Smooth muscle cell (in vitro differentiated cells): ENCODE measurements at regions not wholly inside any gene's neighbourhood (a gene's known extent, or its start where the extent isn't known, plus 50 kb on each side); places are given as distances from the start of the nearest gene placed in this dataset.

Source experiments
- DNase-seq: peaks from one replicate; lab custom pipeline; 2025; ENCODE audit not compliant: unreplicated experiment; lab: John Stamatoyannopoulos, UW
- H2AFZ ChIP-seq: fragments of 200-600 bp; sonication (generic); 2 replicates; pipeline ENCODE4 v1.6.0; 2016; ENCODE audit warnings: antibody characterized with exemption, low read depth, mild to moderate bottlenecking
- H3F3A ChIP-seq: fragments of 200-600 bp; sonication (generic); 2 replicates; pipeline ENCODE4 v1.6.0; 2017; ENCODE audit warnings: antibody characterized with exemption, low read depth
- H3K27ac ChIP-seq: fragments of 200-600 bp; sonication (generic); 2 replicates; pipeline ENCODE4 v1.5.1; 2016; ENCODE audit warnings: low read depth, mild to moderate bottlenecking
- H3K27me3 ChIP-seq: fragments of 200-600 bp; sonication (generic); 2 replicates; pipeline ENCODE4 v1.6.1; 2016; ENCODE audit warnings: low read depth, mild to moderate bottlenecking
- H3K36me3 ChIP-seq: fragments of 200-600 bp; sonication (generic); 2 replicates; pipeline ENCODE4 v1.5.1; 2016; ENCODE audit warnings: low read depth
- H3K4me1 ChIP-seq: fragments of 200-600 bp; sonication (generic); 2 replicates; pipeline ENCODE4 v1.5.1; 2016; ENCODE audit warnings: low read depth
- H3K4me2 ChIP-seq: fragments of 200-600 bp; sonication (generic); 2 replicates; pipeline ENCODE4 v1.6.0; 2016; ENCODE audit warnings: mild to moderate bottlenecking
- H3K4me3 ChIP-seq: fragments of 200-600 bp; sonication (generic); 2 replicates; pipeline ENCODE4 v1.5.1; 2016; ENCODE audit warnings: mild to moderate bottlenecking
- H3K79me2 ChIP-seq: fragments of 200-600 bp; sonication (generic); 2 replicates; pipeline ENCODE4 v1.6.0; 2016; ENCODE audit warnings: low read depth, mild to moderate bottlenecking
- H3K9ac ChIP-seq: fragments of 200-600 bp; sonication (generic); 2 replicates; pipeline ENCODE4 v1.6.0; 2016; ENCODE audit warnings: low read depth
- H3K9me3 ChIP-seq: fragments of 200-600 bp; sonication (generic); replicated peaks from 2 replicates; pipeline ENCODE4 v1.5.1; 2016; ENCODE audit warnings: low read depth
- H4K20me1 ChIP-seq: fragments of 200-600 bp; sonication (generic); 2 replicates; pipeline ENCODE4 v1.6.0; 2016; ENCODE audit warnings: low read depth
- WGBS: methylation state at CpG from one replicate; pipeline ENCODE4 v1.1.7; 2016; ENCODE audit warnings: low lambda C conversion rate; 5-methylcytosine and 5-hydroxymethylcytosine counted together
- TF ChIP-seq, protein P1 (sequence below): fragments of 200-600 bp; sonication (generic); IDR thresholded peaks from 2 replicates; pipeline ENCODE4 v1.5.1; 2017; ENCODE audit warnings: borderline replicate concordance, mild to moderate bottlenecking, antibody characterized with exemption; ENCODE audit not compliant: insufficient read depth, poor library complexity, severe bottlenecking

DNA sequence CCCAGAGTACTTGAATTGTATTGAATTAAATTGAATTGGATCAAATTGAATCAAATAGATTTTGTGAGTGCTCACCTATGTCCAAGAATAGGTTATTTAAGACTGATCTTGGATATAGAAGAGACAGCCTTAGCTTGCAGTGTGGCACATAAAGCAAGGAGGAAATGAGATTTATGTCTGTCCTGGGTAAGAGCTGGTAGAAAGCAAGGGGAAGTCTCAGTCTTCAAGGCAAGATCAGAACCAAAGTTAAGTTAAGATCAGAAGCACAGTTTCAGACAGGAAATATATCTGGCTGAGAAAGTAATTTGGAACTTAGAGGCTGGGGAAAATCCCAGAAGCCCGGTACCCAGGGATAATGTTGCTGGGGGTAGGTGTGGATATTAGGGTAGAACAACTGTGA is 244.4 kb upstream of the ARPP21 start:
- Histone ChIP-seq H3K9ac (no peak overlapping the region), H3K4me1 (no peaks in the 10 kb centered on the region), H3K36me3 (no peaks in the 10 kb centered on the region), H3K9me3 (no peaks in the 10 kb centered on the region), H3K27me3 (no peaks in the 10 kb centered on the region), H3F3A (no peaks in the 10 kb centered on the region), H2AFZ (no peak overlapping the region), H3K4me3 (no peak overlapping the region), H3K79me2 (no peaks in the 10 kb centered on the region), H3K4me2 (no peak overlapping the region), H3K27ac (no peak overlapping the region), H4K20me1 (no peaks in the 10 kb centered on the region)
- TF ChIP-seq, protein P1, sequence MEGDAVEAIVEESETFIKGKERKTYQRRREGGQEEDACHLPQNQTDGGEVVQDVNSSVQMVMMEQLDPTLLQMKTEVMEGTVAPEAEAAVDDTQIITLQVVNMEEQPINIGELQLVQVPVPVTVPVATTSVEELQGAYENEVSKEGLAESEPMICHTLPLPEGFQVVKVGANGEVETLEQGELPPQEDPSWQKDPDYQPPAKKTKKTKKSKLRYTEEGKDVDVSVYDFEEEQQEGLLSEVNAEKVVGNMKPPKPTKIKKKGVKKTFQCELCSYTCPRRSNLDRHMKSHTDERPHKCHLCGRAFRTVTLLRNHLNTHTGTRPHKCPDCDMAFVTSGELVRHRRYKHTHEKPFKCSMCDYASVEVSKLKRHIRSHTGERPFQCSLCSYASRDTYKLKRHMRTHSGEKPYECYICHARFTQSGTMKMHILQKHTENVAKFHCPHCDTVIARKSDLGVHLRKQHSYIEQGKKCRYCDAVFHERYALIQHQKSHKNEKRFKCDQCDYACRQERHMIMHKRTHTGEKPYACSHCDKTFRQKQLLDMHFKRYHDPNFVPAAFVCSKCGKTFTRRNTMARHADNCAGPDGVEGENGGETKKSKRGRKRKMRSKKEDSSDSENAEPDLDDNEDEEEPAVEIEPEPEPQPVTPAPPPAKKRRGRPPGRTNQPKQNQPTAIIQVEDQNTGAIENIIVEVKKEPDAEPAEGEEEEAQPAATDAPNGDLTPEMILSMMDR: no peak
- DNase-seq: no peak
- WGBS: 81% methylated on average over 1 of the region's 1 CpG

DNA sequence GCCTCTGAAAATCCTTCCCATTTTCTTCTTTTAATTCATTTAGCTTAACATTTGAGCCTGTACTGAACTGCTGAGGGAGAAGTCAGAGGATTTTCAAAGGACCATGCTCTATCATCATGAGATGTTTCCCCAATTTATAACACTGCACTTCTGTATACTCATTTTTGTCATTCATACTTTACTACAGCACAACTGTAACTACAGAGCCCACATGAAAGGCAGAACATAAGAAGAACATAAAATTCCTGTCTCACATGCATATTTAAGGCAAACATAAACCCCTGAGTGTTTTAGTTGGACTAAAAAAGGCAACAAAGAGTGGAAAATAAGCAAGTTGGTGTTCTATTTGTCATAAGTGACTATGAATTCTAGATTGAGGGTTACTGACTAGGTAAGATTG is 237.7 kb upstream of the ARPP21 start:
- Histone ChIP-seq H3K9me3 (no peaks in the 10 kb centered on the region), H3F3A (no peaks in the 10 kb centered on the region), H3K4me3 (no peak overlapping the region), H2AFZ (no peak overlapping the region), H3K79me2 (no peaks in the 10 kb centered on the region), H3K27me3 (no peaks in the 10 kb centered on the region), H3K4me1 (no peaks in the 10 kb centered on the region), H3K4me2 (no peak overlapping the region), H3K27ac (no peak overlapping the region), H3K9ac (no peak overlapping the region), H3K36me3 (no peaks in the 10 kb centered on the region), H4K20me1 (no peaks in the 10 kb centered on the region)
- DNase-seq: no peak
- TF ChIP-seq, protein P1: no peak

DNA sequence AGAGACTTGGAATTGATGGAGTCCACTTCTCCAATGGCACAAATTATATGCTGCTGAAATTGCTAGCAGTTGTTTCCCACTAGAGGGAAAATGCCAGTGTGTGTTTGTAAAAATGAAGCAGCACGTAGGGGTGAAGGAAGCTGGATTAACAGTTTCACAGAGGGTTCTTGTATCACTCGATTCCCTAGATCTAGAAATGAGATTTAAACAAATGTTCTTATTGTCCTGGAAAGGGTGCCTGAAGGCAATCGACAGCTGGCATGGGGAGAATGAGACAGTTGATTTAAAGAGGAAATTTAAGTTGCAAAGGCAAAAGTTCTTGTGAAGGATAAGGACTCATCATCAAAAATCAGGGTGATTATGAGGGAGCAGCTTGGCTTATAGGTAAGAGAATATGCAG is 234.8 kb upstream of the ARPP21 start:
- H2AFZ ChIP-seq: no peak overlapping the region
- DNase-seq: no peak
- H3F3A ChIP-seq: no peaks in the 10 kb centered on the region
- no peaks in the 10 kb centered on the region for H3K4me1 ChIP-seq
- no peaks in the 10 kb centered on the region for H3K36me3 ChIP-seq
- TF ChIP-seq, protein P1: no peak
- no peak overlapping the region for H3K4me2 ChIP-seq
- WGBS: 81% methylated on average over 3 of the region's 3 CpGs
- no peak overlapping the region for H3K9ac ChIP-seq
- no peaks in the 10 kb centered on the region for H3K27me3 ChIP-seq
- H4K20me1 ChIP-seq: no peaks in the 10 kb centered on the region
- no peak overlapping the region for H3K27ac ChIP-seq
- no peaks in the 10 kb centered on the region for H3K79me2 ChIP-seq
- H3K4me3 ChIP-seq: no peak overlapping the region
- H3K9me3 ChIP-seq: no peaks in the 10 kb centered on the region

DNA sequence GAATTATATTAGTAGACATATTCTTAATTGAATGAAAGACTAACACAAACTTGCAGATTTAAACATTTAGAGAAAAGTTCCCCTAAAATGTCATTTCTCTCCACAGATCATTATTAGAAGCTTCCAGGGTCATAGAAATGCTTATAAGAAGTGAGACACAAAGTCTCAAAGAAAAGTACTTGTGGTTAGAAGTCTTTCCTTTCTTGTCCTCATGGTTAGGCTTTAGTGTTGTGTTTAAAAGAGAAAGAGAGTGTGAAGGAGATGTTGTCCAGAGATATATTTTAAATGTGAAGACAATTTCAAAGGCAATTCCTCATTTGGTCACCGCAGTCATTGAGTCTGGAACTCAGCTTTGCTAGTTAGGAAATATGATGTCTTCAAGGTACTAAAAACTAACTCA is 230.4 kb upstream of the ARPP21 start:
- DNase-seq: no peak
- H3K36me3 ChIP-seq: no peaks in the 10 kb centered on the region
- no peaks in the 10 kb centered on the region for H3K9me3 ChIP-seq
- H3K4me2 ChIP-seq: no peak overlapping the region
- no peak overlapping the region for H2AFZ ChIP-seq
- H3F3A ChIP-seq: no peaks in the 10 kb centered on the region
- H3K4me3 ChIP-seq: no peak overlapping the region
- H3K4me1 ChIP-seq: no peaks in the 10 kb centered on the region
- no peak overlapping the region for H3K27ac ChIP-seq
- H3K27me3 ChIP-seq: no peaks in the 10 kb centered on the region
- WGBS: 66% methylated on average over 1 of the region's 1 CpG
- TF ChIP-seq, protein P1: no peak
- no peaks in the 10 kb centered on the region for H4K20me1 ChIP-seq
- no peaks in the 10 kb centered on the region for H3K79me2 ChIP-seq
- H3K9ac ChIP-seq: no peak overlapping the region
